NT2/D1 (cell line): ENCODE measurements at regions not wholly inside any gene's neighbourhood (a gene's known extent, or its start where the extent isn't known, plus 50 kb on each side); places are given as distances from the start of the nearest gene placed in this dataset.

ENCODE experiments used
- DNase-seq: peaks from one replicate; pipeline ENCODE4 v3.0.0-alpha.2; 2011; ENCODE audit warnings: low read depth, low spot score
- H3K27me3 ChIP-seq: 2 replicates; pipeline ENCODE4 v1.6.0; 2011; ENCODE audit warnings: mild to moderate bottlenecking; ENCODE audit not compliant: insufficient read length, insufficient read depth
- H3K36me3 ChIP-seq: 2 replicates; pipeline ENCODE4 v1.6.1; 2011; ENCODE audit warnings: mild to moderate bottlenecking, low read length, mixed read lengths; ENCODE audit not compliant: insufficient read depth, insufficient read length
- H3K4me1 ChIP-seq: 2 replicates; pipeline ENCODE4 v1.5.1; 2011; ENCODE audit not compliant: insufficient read depth, insufficient read length
- H3K4me3 ChIP-seq: 2 replicates; pipeline ENCODE4 v1.5.1; 2011; ENCODE audit warnings: low read depth; ENCODE audit not compliant: insufficient read length
- H3K9ac ChIP-seq: 2 replicates; pipeline ENCODE4 v1.6.0; 2011; ENCODE audit warnings: low read depth; ENCODE audit not compliant: insufficient read length
- H3K9me3 ChIP-seq: 2 replicates; pipeline ENCODE4 v1.5.1; 2011; ENCODE audit warnings: mild to moderate bottlenecking, low read length; ENCODE audit not compliant: insufficient read depth
- SUZ12 ChIP-seq: IDR thresholded peaks from 2 replicates; pipeline ENCODE4 v1.6.1; 2011; ENCODE audit not compliant: insufficient read length, insufficient read depth; ENCODE audit errors: extremely low read depth
- YY1 ChIP-seq: IDR thresholded peaks from 2 replicates; pipeline ENCODE4 v1.6.1; 2011; ENCODE audit not compliant: insufficient read length, insufficient read depth
- ZNF274 ChIP-seq: IDR thresholded peaks from 2 replicates; pipeline ENCODE4 v1.6.1; 2011; ENCODE audit warnings: mild to moderate bottlenecking, low read depth, low read length

- no peaks in the 10 kb centered on the region for H3K36me3 ChIP-seq
- TF ChIP-seq SUZ12 (no peak), ZNF274 (no peak), YY1 (no peak)
- no peak overlapping the region for H3K9ac ChIP-seq
- DNase-seq, result no peak
- no peaks in the 10 kb centered on the region for H3K27me3 ChIP-seq
- peaks cover 1% of the 10 kb centered on the region for H3K4me1 ChIP-seq
- H3K9me3 ChIP-seq, result no peaks in the 10 kb centered on the region
- no peak overlapping the region for H3K4me3 ChIP-seq
Measured at GRCh38 chr5:142427015-142427364, 102.2 kb upstream of the SPRY4 start.

- peaks cover 1% of the 10 kb centered on the region for H3K4me1 ChIP-seq
- H3K27me3 ChIP-seq, result no peaks in the 10 kb centered on the region
- TF ChIP-seq YY1 (no peak), SUZ12 (no peak), ZNF274 (no peak)
- no peaks in the 10 kb centered on the region for H3K36me3 ChIP-seq
- H3K9me3 ChIP-seq, result no peaks in the 10 kb centered on the region
- no peak overlapping the region for H3K4me3 ChIP-seq
- H3K9ac ChIP-seq, result no peak overlapping the region
- DNase-seq, result no peak
Measured at GRCh38 chr5:142426129-142427014, 101.6 kb upstream of the SPRY4 start.

- DNase-seq, result no peak
- Histone ChIP-seq H3K9me3 (no peaks in the 10 kb centered on the region), H3K9ac (no peak overlapping the region), H3K36me3 (no peaks in the 10 kb centered on the region), H3K4me1 (peaks cover 1% of the 10 kb centered on the region), H3K4me3 (no peak overlapping the region), H3K27me3 (no peaks in the 10 kb centered on the region)
- TF ChIP-seq SUZ12 (no peak), YY1 (no peak), ZNF274 (no peak)
Measured at GRCh38 chr5:142425286-142426065, 100.7 kb upstream of the SPRY4 start.

GRCh38 chr5:142422429-142422828 lies 97.6 kb upstream of the SPRY4 start:
- no peak overlapping the region for H3K4me3 ChIP-seq
- DNase-seq, result no peak
- H3K9me3 ChIP-seq, result no peaks in the 10 kb centered on the region
- TF ChIP-seq SUZ12 (no peak), YY1 (no peak), ZNF274 (no peak)
- H3K36me3 ChIP-seq, result no peaks in the 10 kb centered on the region
- H3K27me3 ChIP-seq, result no peaks in the 10 kb centered on the region
- no peak overlapping the region for H3K9ac ChIP-seq
- no peaks in the 10 kb centered on the region for H3K4me1 ChIP-seq

GRCh38 chr5:142421621-142422397 lies 97.0 kb upstream of the SPRY4 start:
- Histone ChIP-seq H3K9me3 (no peaks in the 10 kb centered on the region), H3K9ac (no peak overlapping the region), H3K4me3 (no peak overlapping the region), H3K4me1 (no peaks in the 10 kb centered on the region), H3K27me3 (no peaks in the 10 kb centered on the region), H3K36me3 (no peaks in the 10 kb centered on the region)
- TF ChIP-seq SUZ12, result no peak
- TF ChIP-seq YY1, result no peak
- no peak for TF ChIP-seq ZNF274
- DNase-seq, result no peak

GRCh38 chr5:142421228-142421617 lies 96.4 kb upstream of the SPRY4 start:
- H3K4me3 ChIP-seq, result no peak overlapping the region
- no peaks in the 10 kb centered on the region for H3K27me3 ChIP-seq
- no peak for DNase-seq
- H3K36me3 ChIP-seq, result no peaks in the 10 kb centered on the region
- no peak overlapping the region for H3K9ac ChIP-seq
- TF ChIP-seq ZNF274 (no peak), SUZ12 (no peak), YY1 (no peak)
- no peaks in the 10 kb centered on the region for H3K9me3 ChIP-seq
- no peaks in the 10 kb centered on the region for H3K4me1 ChIP-seq
